ENCODE measurements at regions not wholly inside any gene's neighbourhood (a gene's known extent, or its start where the extent isn't known, plus 50 kb on each side); places are given as distances from the start of the nearest gene placed in this dataset.

- TF ChIP-seq GATA3 (IDR thresholded peaks at IDR 0.05; ENCODE audit: low read depth, low read length) = no peak
- no peak for TF ChIP-seq GATA2 (IDR thresholded peaks at IDR 0.05; ENCODE audit: low read depth, low read length)
Observed at GRCh38 chr21:35189077-35189863, 140.2 kb upstream of the RUNX1 start.

Measured in SH-SY5Y (cell line).